ENCODE measurements at regions not wholly inside any gene's neighbourhood (a gene's known extent, or its start where the extent isn't known, plus 50 kb on each side); places are given as distances from the start of the nearest gene placed in this dataset.

- TF ChIP-seq CTCF (IDR thresholded peaks at IDR 0.05) (no peak), POLR2A (IDR thresholded peaks at IDR 0.05) (no peak)
These were observed 1021.3 kb downstream of the HACE1 start for GRCh38 chr6:103838457-103838856.
